DMS 273 treated with DMSO at 0.1 percent for 48 hours (cell line): ENCODE measurements at regions not wholly inside any gene's neighbourhood (a gene's known extent, or its start where the extent isn't known, plus 50 kb on each side); places are given as distances from the start of the nearest gene placed in this dataset.
"Not testable (repeated sequence)": the region's sequence is repeated elsewhere in the genome, so short reads cannot be mapped to it uniquely, and the experiment has no call there.

Experiments
- DNase-seq: peaks from one replicate; lab custom pipeline; 2025; lab: John Stamatoyannopoulos, UW

DNA sequence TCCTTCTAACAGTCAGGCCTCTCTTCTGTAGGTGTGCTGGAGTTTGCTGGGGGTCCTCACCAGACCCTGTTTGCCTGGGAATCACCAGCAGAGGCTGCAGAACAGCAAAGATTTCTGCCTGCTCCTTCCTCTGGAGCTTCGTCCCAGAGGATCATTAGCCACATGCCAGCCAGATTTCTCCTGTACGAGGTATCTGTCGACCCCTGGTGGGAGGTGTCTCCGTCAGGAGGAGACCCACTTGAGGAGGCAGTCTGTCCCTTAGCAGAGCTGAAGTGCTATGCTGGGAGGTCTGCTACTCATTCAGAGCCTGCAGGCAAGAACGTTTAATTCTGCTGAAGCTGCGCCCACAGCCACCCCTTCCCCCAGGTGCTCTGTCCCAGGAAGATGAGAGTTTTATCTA lies 611.1 kb upstream of the COBL start:
- DNase-seq, result no peak

DNA sequence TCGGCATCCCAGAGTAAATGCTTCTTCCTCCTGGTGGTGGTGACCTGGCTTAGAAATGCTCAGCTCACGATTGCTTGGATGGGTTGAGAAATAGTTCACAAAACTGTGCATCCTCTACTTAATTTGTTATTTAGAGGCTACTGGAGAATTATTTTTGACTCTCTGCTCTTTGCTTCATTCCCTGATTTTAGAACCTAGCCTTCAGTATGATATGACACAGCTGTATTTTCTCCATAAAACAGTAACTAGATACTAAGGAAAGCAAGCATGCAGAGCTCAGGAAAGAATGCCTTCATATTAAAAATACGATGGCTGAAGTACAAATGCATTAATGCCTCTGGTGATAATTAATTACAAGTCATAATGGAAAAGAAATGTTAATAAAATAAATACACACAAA lies 602.0 kb upstream of the COBL start:
- no peak for DNase-seq

DNA sequence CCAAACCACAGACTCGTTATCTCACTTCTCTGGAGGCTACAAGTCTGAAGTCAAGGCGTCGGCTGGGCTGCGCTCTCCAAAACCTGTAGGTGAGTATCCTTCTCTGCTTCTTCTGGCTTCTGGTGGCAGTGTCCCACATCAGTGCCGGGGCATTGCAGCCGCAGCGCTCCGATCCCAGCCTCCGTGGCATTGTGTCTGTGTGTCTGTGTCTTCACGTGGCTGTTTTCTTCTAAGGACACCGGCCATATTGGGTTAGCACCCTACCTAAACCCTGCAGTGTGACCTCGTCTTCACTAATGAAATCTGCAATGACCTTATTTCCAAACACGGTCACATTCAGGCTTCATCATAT lies 584.9 kb upstream of the COBL start:
- no peak for DNase-seq

DNA sequence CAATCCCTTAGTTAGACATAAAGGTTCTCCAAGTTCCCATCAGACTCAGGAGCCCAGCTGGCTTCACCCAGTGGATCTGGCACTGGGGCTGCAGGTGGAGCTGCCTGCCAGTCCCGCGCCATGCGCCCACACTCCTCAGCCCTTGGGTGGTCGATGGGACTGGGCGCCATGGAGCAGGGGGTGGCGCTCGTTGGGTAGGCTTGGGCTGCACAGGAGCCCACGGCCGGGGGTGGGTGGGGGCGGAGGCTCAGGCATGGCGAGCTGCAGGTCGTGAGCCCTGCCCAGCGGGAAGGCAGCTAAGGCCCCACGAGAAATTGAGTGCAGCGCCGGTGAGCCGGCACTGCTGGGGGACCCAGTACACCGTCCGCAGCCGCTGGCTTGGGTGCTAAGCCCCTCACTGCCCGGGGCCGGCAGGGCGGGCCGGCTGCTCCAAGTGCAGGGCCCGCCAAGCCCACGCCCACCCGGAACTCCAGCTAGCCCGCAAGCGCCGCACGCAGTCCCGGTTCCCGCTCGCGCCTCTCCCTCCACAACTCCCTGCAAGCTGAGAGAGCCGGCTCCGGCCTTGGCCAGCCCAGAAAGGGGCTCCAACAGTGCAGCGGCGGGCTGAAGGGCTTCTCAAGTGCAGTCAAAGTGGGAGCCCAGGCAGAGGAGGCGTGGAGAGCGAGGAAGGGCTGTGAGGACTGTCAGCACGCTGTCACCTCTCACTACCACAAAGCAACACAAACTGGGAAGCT lies 584.3 kb upstream of the COBL start:
- not testable (repeated sequence) for DNase-seq

DNA sequence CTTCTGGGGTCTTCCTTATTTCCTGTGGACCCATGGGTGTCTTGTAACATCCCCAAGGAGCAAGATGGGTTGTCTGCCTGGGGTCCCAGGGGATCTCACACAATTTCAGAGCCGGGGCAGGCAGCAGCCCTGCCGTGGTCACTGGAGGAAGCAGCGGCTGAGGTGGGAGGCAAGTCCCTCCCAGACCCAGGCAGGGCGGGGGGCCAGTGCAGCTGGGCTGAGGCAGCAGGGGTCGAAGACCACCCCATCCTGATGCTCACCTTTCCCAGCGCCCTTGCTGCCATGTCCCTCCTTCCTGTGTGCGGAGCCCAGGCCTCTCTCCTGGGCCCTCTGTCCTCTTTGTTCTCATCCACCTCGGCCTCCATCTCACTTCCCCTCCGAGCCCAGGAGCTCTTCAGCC lies 583.0 kb upstream of the COBL start:
- DNase-seq, result no peak

DNA sequence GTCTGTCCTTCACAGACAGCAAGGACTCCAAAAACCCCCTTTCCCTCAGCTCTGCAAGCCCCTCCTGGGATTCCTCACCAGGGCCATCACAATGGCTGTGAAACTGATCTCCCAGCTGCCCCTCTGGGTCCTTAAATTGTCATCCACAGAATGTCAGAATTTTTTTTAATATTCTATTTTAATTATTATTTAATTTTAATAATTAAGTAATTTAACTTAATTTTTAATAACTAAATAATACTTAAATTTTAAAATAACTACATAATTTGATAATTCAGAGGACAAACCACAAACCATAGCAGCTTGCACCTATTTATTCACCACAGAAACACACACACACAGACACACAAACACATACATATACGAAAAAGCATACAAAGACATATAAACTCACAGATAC lies 565.8 kb upstream of the COBL start:
- DNase-seq, result no peak

DNA sequence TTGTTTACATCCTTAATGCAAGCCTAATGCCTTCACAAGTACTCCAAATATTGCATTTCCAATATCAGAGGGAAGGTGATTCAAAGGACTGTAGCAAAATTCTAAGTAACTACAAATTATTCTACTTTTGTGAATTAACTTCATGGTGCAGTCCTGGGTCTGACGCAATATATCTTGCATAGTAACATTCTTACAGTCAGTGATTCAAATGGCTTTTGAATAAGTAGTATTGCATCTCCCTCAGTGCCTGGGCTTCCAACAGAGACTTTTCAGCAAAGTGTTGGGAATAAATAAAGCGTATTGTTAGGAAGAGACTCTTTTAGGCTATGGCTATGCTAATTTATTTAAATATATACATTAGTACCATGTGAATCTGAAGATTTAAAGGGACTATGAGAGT lies 564.7 kb upstream of the COBL start:
- DNase-seq, result no peak

DNA sequence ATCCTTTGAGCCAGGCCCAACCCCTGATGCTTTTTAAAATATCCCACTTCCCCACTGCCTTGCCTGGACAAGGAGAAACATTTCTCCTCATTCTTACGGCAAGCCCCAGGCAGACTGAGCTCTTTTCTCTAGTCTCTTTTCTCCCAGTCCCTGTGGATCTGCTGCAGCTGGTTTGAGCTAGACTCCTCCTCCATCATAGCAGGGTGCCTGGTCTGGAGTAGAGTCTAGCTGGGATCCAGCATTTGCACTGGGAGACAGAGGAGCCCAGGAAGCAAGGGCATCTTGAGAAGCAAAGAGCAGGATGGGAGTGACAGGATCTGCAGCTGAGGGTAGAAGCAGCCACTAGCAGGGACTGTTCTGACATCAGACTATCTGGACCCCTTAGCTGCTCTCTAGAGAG lies 562.3 kb upstream of the COBL start:
- DNase-seq, result no peak

DNA sequence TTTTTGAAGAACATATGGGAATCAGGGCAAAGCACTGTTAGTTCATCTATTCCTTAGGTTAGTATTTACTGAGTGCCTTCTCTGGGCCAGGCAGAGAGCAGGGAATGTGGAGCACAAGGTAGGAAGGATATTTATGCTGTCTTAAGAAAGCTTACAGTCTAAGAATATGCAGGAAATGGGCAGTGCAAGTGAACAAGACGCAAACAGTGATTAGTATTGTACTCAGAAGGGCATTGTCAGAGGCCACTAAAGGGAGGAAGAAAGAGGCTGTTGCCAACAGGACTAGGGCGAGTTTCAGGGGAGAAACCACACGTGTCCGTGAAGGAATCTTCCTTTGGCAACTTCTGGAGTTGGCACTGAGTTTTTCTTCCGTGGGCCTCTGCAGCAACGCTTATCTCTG lies 552.8 kb upstream of the COBL start:
- DNase-seq, result no peak

DNA sequence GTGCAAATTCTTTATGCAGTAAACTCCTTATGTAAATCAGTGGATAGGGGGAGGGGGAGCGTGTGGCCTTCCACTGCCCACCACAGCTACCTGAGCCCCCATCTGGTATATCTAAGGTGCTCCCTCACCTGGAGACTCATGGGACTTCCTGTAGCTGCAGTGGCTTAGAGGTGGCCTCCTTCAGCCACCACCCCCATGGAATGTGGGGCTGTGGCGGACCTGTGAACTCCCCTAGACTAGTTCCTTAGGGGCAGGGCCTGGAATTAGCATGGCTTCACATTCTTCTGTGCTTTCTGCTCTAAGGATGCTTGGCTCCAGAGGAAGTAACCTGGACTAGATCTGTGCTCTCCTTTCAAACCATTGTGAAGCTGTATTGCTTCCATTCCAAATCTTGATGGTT lies 550.5 kb upstream of the COBL start:
- no peak for DNase-seq

DNA sequence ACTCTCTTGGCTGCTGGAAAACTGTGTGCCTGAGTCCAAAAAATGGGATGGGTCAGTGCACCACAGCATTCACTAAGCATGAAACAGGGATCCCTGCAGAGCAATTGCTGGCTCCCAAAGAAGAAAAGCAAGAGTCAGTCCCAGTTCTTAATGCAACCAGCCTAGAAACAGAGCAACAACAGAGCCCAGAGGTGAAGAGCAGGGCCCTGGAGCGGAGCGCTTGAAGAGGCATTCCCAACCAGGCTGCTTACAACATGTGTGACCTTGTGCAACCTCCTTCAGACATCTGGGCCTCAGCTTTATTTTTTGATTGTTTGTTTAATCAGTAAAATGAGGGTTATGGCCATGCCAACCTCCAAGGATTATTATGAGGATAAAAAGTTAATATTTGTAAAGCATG lies 543.7 kb upstream of the COBL start:
- DNase-seq, result no peak

DNA sequence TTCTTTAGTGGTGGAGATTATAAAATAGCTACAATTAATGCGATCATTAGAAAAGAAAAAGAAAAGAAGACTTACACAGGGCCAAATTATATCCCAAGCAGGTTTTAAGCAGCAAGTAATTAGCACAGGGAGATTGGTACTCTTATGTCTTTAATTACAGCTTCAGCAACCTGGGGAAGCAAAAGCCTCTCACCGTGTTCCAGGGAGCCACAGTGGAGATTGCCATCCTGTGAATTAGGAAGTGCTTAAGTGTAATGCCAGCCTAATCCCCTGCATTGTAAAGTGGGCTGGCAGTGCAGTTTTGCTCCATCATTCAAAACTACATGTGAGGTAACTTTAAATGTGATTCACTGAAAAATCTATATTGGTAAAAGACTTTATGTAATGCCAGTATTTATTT lies 533.5 kb upstream of the COBL start:
- no peak for DNase-seq

DNA sequence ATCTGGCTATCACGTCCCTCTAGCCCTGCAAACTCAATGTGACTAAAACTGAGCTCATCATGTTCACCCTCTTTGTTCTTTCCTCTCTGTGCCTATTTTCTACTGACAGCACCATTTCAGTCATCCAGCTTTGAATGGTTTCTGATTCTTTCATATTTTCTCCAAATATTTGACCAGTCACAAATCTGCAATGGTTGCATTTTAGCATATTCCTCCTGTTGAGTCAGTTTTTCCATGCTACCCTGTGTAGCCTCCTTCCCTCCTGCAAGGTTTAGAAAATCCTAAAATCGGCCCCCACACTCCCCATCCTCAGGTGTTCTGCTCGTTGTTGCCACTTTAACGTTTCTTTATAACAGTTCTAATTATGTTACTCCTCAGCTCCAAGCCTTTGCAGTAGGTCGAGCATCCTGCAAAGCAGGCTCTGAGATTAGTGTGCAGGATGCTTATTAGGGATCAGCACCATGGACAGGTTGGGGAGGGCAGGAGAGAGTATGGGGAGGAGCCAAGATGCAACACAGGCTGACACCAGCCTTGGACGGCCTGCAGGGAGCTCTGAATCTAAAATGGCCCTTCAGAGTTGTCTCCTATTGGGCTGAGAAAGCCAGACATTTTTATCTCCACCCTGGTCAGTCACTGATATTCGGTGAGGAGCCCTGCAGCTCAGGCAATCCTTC lies 531.0 kb upstream of the COBL start:
- DNase-seq, result no peak

DNA sequence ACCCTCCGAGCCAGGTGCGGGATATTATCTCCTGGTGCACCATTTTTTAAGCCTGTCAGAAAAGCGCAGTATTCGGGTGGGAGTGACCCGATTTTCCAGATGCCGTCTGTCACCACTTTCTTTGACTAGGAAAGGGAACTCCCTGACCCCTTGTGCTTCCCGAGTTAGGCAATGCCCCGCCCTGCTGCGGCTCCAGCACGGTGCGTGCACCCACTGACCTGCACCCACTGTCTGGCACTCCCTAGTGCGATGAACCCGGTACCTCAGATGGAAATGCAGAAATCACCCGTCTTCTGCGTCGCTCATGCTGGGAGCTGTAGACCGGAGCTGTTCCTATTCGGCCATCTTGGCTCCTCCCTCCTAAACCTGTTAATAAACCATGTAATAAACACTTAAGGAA lies 522.5 kb upstream of the COBL start:
- not testable (repeated sequence) for DNase-seq

DNA sequence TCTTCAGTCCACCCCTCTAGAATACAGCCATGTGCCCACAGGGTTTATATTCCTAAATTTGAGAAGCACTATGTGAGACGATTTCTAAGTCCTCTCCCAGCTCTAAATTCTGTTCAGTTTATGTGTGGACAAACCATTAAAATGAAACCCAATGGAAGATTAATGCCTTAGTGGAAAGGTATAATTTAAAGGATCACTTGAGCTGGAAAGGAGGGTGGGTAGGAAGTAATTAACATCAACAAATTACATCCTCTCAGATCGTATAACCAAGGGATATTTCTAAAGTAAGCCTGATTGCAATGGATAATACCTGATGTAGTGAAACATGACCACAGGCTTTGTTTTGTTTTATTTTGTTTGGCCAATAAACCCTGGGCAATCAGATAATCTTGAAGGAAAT lies 511.0 kb upstream of the COBL start:
- DNase-seq, result no peak

DNA sequence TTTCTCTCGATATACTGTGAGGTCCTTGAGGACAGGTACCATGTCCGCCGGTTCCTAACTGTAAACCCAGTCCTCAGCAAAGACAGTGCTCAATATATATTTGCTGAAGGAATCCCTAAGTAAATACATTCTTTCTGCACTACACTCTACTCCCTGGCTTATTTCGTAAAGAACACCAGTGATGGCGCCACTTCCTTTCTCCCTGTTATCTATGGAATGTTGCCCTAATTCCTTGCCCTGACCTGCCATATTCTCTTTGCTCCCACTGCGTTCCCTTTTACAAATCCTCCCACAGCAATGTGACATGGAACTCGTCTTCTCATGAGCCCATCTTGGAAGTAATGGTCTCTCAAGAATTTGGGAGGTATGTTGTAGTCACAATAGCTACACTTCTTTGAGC lies 507.4 kb upstream of the COBL start:
- DNase-seq, result no peak

DNA sequence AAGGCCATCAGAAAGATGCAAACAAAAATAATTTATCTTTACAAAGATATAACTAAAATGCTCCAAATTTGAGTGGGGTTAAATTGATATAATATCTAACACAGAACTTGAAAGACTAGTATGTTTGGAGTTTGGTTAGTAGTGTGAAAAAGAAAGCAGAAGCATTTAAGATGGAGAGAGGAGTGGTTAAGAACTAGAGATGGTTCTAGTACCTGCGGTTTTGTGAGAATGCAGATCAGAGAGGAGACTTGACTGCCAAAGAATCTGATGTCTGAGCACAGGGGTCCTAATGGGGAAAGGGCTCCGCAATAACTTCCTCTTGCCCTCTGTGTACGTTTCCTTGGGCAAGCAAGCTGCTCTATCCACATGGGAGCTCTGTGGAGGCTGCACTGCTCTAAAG lies 506.8 kb upstream of the COBL start:
- DNase-seq, result no peak

DNA sequence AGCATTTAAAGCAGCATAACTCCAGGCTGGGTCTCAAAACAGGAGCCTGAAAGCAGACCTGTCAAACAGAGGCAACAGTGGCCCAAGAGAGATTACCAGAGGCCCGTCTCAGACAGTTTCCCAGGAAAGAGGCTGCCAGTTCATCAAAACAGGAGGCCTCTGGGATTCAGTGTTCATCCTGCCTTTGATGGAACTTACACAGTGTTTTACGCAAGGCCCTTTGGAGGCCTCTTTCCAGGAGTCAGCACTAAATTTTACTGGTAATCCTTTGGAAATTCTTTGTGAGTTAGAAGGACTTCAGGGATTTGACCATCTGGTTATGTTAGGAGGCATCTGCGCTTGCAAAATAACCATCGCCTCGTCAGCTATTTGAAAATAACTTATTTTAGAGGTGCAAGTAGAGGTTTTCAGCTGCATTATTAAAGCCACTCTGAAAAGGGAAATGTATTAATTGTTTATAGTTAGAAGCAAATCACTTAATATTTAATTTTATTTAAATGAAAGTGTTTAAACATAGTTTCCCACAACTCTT lies 501.2 kb upstream of the COBL start:
- DNase-seq, result no peak

DNA sequence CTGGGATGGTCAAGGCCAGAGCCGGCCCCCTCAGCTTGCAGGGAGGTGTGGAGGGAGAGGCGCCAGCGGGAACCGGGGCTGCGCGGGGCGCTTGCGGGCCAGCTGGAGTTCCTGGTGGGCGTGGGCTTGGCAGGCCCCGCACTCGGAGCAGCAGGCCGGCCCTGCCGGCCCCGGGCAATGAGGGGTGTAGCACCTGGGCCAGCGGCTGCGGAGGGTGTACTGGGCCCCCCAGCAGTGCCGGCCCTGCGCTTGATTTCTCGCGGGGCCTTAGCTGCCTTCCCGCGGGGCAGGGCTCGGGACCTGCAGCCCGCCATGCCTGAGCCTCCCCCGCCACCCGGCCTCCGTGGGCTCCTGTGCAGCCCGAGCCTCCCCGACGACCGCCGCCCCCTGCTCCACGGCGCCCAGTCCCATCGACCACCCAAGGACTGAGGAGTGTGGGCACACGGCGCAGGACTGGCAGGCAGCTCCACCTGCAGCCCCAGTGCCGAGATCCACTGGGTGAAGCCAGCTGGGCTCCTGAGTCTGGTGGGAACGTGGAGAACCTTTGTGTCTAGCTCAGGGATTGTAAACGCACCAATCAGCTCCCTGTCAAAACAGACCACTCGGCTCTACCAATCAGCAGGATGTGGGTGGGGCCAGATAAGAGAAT lies 489.3 kb upstream of the COBL start:
- DNase-seq, result not testable (repeated sequence)

DNA sequence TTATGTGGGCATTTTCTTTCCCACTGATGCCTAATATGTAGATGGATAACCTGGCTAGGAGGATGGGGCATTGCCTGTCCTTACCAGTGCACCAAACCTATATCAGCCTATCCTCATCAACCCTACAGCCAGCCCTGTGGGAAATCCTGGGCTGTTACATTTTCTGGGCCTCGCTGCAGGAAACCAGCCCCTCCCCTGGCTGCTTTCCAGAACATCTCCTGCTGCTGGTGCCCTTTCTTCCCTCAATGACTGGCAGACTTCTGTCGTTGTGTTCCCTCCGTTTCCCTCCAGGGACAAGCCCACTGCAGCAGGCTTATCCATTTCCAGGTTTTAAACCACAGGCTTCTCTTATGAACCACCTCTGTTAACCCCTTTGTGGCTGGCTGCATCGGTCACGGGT lies 486.1 kb upstream of the COBL start:
- no peak for DNase-seq

DNA sequence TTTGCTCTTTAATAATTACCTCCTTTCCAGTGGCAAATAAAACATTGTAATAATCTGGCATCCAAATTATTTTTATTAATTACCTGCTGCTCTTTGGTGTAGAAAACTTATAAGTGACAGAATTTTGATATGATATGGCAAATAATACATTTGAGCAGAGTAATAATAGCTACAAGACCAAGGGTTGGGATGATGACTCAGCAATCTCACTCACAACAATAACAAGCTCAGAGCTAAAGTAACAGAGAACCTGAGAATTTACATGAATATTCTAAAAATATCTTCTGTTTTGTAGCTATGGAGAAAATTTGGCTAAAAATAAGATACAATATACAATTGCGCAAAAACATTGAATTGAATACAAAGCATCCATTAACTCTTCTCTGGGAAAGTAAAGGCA lies 480.8 kb upstream of the COBL start:
- DNase-seq, result no peak

DNA sequence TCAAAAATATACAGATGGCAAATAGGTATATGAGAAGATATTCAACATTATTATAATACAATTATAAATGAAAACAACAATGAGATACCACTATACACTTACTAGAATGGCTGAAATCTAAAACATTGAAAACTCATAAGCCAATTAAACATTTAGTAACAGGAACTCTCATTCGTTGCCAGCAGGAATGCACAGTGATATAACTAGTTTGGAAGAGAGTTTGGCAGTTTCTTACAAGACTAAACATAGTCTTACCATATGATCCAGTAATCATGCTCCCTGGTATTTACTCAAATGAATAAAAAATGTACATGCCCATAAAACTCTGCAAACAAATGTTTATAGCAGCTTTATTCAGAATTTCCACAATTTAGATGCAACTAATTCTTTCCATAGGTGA lies 476.2 kb upstream of the COBL start:
- DNase-seq, result no peak

DNA sequence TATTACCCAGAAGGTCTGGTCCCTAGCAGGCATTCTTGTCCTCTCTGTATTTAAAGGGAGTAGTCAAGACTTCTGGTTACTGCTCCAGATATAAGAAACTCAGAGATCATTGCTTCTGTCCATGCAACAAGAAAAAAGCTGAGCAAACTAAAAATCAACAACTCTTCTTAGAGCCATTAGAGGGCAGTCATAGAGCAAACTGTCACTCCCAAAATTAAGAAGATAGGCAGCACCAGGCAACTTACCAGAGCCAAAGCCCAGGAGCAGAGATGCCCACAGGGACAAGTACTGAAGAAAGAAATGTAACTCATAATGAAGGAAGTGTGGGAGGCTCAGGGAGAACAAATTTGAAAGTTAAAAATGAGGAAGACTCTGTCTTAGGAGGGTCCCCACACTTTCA lies 472.9 kb upstream of the COBL start:
- DNase-seq, result no peak
